Spleen (tissue), 11 donors: ENCODE measurements at regions not wholly inside any gene's neighbourhood (a gene's known extent, or its start where the extent isn't known, plus 50 kb on each side); places are given as distances from the start of the nearest gene placed in this dataset.

Source experiments
- DNase-seq: peaks from one replicate; pipeline ENCODE4 v3.0.0-alpha.2; 2020
- H3K27ac ChIP-seq, 8 donors: fragments of 200-600 bp; sonication (generic) in 7 of 8; 1 replicate in 4 of 8; 2 replicates in 4 of 8; pipeline versions ENCODE4 v1.5.0 to v1.8.0; 2016 to 2021; ENCODE audit warnings: inconsistent platforms in 4 of 8, mild to moderate bottlenecking in 4 of 8, moderate library complexity in 1 of 8
- H3K27me3 ChIP-seq, 7 donors: fragments of 200-600 bp; sonication (generic) in 6 of 7; replicated peaks in 1 of 7; 1 replicate in 4 of 7; 2 replicates in 3 of 7; pipeline versions ENCODE4 v1.5.0 to v1.8.0; 2016 to 2021; ENCODE audit warnings: inconsistent platforms in 3 of 7, mild to moderate bottlenecking in 1 of 7
- H3K36me3 ChIP-seq, 6 donors: fragments of 200-600 bp; sonication (generic) in 5 of 6; 1 replicate in 4 of 6; 2 replicates in 2 of 6; pipeline versions ENCODE4 v1.5.0 to v1.8.0; 2016 to 2021; ENCODE audit warnings: inconsistent platforms in 2 of 6
- H3K4me1 ChIP-seq, 6 donors: fragments of 200-600 bp; sonication (generic) in 5 of 6; 1 replicate in 3 of 6; 2 replicates in 3 of 6; pipeline versions ENCODE4 v1.5.0 to v1.8.0; 2016 to 2021; ENCODE audit warnings: inconsistent platforms in 3 of 6
- H3K4me3 ChIP-seq, 8 donors: fragments of 200-600 bp; sonication (generic) in 7 of 8; 1 replicate in 4 of 8; 2 replicates in 4 of 8; pipeline versions ENCODE4 v1.5.0 to v1.8.0; 2016 to 2021; ENCODE audit warnings: inconsistent platforms in 4 of 8, mild to moderate bottlenecking in 4 of 8, moderate library complexity in 2 of 8
- H3K9me3 ChIP-seq, 8 donors: fragments of 200-600 bp; sonication (generic) in 7 of 8; 1 replicate in 4 of 8; 2 replicates in 4 of 8; pipeline versions ENCODE4 v1.5.0 to v1.8.0; 2016 to 2021; ENCODE audit warnings: inconsistent platforms in 4 of 8
- CTCF ChIP-seq, 11 experiments: fragments of 200-600 bp in 7 of 11; fragments of 450-650 bp in 4 of 11; sonication (generic) in 4 of 11; IDR thresholded peaks in 8 of 11; conservative IDR thresholded peaks in 3 of 11; 1 replicate in 7 of 11; 2 replicates in 4 of 11; pipeline versions ENCODE4 v1.4.0 to v1.8.0; 2016 to 2021; ENCODE audit warnings: antibody characterized with exemption in 11 of 11, inconsistent platforms in 4 of 11, mild to moderate bottlenecking in 1 of 11
- POLR2A ChIP-seq, 3 donors: fragments of 450-650 bp; IDR thresholded peaks; one replicate each; pipeline ENCODE4 v1.5.1; 2017; ENCODE audit warnings: antibody characterized with exemption in 3 of 3, mild to moderate bottlenecking in 1 of 3
- POLR2AphosphoS5 ChIP-seq, 3 donors: sonication (generic); formaldehyde crosslinking; IDR thresholded peaks; one replicate each; pipeline ENCODE4 v1.5.1; 2017; ENCODE audit warnings: antibody characterized with exemption in 3 of 3
- WGBS, 5 donors: extraction: QIAGEN DNeasy Blood & Tissue Kit in 3 of 5; methylation state at CpG; one replicate each; pipeline versions ENCODE4 v1.1.5 to v1.1.7; 2013 to 2018; 5-methylcytosine and 5-hydroxymethylcytosine counted together
- intact Hi-C: fragments of 100-400 bp; cut with DNase I; formaldehyde crosslinking; loops from one replicate; pipeline ENCODE4 v1.15.0; 2023; ENCODE audit warnings: low total_unique reads
- donor health status: healthy with polysubstance abuse.
- donor health status: DM: no; HTN: no; CAD: no; lungs with moderate emphysema.
- donor health status: DM: no; HTN: no; CAD: no.
- donor health status: Bipolar disorder and iron deficiency.
- donor health status: healthy.
- donor health status: DM: no; HTN: no; CAD: no.
- donor health status: DM: yes; HTN: yes; CAD: no.

- H3K36me3 ChIP-seq = no peaks in the 10 kb centered on the region
- no peak overlapping the region for H3K27ac ChIP-seq
- H3K27me3 ChIP-seq = no peaks in the 10 kb centered on the region
- H3K9me3 ChIP-seq = no peaks in the 10 kb centered on the region
- intact Hi-C loops = no loop called here
- H3K4me1 ChIP-seq = no peaks in the 10 kb centered on the region
- no peak overlapping the region for H3K4me3 ChIP-seq
- no peak for DNase-seq
- TF ChIP-seq POLR2A (IDR thresholded peaks at IDR 0.05) (no peak), POLR2AphosphoS5 (IDR thresholded peaks at IDR 0.05) (no peak), CTCF (IDR thresholded peaks at IDR 0.05 in 8 of 11, conservative IDR thresholded peaks at IDR 0.05 in 3 of 11) (no peak)
Observed at GRCh38 chr20:40368876-40369275, 320.2 kb downstream of the MAFB start.

GRCh38 chr20:40361916-40362315, 327.1 kb downstream of the MAFB start:
- peaks cover 0 to 6% (median 0%) of the 10 kb centered on the region in 6 donors for H3K4me1 ChIP-seq
- DNase-seq = no peak
- 73 to 96% (median 88%) methylated on average over 1 of the region's 1 CpG for WGBS, 5 donors
- no peaks in the 10 kb centered on the region for H3K27me3 ChIP-seq
- H3K4me3 ChIP-seq = no peak overlapping the region
- H3K36me3 ChIP-seq = no peaks in the 10 kb centered on the region
- H3K9me3 ChIP-seq = no peaks in the 10 kb centered on the region
- no peak overlapping the region for H3K27ac ChIP-seq
- intact Hi-C loops = no loop called here
- TF ChIP-seq CTCF (IDR thresholded peaks at IDR 0.05 in 8 of 11, conservative IDR thresholded peaks at IDR 0.05 in 3 of 11) (no peak), POLR2AphosphoS5 (IDR thresholded peaks at IDR 0.05) (no peak), POLR2A (IDR thresholded peaks at IDR 0.05) (no peak)

DNA sequence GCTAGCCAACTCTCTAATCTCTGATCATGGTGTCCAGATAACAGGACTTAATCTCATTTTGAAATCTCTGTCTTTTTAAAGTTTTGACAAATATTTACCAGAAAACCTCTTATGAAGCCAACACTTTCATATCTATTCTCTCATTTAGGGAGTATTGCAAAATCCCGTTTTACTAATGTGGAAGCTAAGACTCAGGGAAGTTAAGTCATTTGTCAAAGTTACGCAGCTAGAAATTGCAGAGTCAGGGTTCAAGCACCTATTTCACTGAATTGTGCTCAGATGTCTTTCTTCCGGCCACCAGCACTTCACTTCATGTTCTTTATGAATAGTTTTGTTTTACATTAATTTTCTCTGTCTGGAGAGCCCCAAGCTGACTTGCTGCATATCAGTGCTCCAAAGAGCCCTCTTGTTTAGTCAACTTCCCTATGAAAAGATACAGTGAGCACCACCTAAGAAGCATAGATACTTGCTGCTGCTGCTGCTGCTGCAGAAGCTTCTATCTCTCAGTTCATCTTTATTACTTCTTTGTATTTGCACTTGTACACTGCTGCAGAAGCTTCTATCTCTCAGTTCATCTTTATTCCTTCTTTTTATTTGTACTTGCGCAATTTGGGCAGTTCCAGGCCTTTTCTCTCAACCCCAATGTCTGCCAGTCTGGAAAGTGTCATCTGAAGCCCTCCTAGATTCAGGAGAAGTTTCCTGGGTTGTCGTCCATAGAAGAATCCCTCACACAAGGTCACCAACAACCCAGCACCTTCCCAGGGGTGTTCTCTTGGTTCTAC, 329.7 kb downstream of the MAFB start:
- no peak for TF ChIP-seq CTCF (IDR thresholded peaks at IDR 0.05 in 8 of 11, conservative IDR thresholded peaks at IDR 0.05 in 3 of 11)
- no peak for TF ChIP-seq POLR2AphosphoS5 (IDR thresholded peaks at IDR 0.05)
- no peak for TF ChIP-seq POLR2A (IDR thresholded peaks at IDR 0.05)
- Histone ChIP-seq H3K27me3 (no peaks in the 10 kb centered on the region), H3K4me1 (peaks cover 0 to 7% (median 0%) of the 10 kb centered on the region in 6 donors), H3K27ac (peak overlapping the region in 5 of 8 donors; percentile 0 to 60 (median 35)), H3K9me3 (no peaks in the 10 kb centered on the region), H3K4me3 (no peak overlapping the region), H3K36me3 (no peaks in the 10 kb centered on the region)
- no peak for DNase-seq
- WGBS, 5 donors = 60 to 77% (median 67%) methylated on average over 5 of the region's 5 CpGs
- intact Hi-C loops = no loop called here

DNA sequence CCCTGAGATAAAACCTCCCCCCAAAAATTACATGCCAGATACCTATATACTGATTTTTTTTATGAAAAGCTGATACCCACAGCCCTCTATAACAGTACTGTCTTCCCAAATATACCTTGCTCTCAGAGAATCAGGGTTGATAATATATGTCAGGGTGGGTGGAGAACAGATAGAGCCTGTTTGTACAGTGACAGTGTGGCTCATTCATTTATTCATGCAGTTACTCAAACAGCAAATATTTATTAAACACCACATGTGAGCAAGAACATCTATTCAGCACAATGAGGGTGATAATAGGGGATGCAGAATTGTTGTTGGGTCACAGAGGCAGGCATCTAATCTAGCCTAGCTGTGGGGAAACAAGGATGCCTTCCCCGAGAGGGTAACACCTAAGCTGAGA, 334.2 kb downstream of the MAFB start:
- no peak for TF ChIP-seq CTCF (IDR thresholded peaks at IDR 0.05 in 8 of 11, conservative IDR thresholded peaks at IDR 0.05 in 3 of 11)
- TF ChIP-seq POLR2A (IDR thresholded peaks at IDR 0.05) = no peak
- TF ChIP-seq POLR2AphosphoS5 (IDR thresholded peaks at IDR 0.05) = no peak
- H3K27me3 ChIP-seq = no peaks in the 10 kb centered on the region
- no peak for DNase-seq
- H3K4me3 ChIP-seq = no peak overlapping the region
- WGBS, 5 donors = 82 to 93% (median 84%) methylated on average over 1 of the region's 1 CpG
- H3K9me3 ChIP-seq = no peaks in the 10 kb centered on the region
- peaks cover 0 to 16% (median 5%) of the 10 kb centered on the region in 6 donors for H3K4me1 ChIP-seq
- intact Hi-C loops = no loop called here
- no peak overlapping the region for H3K27ac ChIP-seq
- no peaks in the 10 kb centered on the region for H3K36me3 ChIP-seq
